GM12874 (cell line): ENCODE measurements at regions not wholly inside any gene's neighbourhood (a gene's known extent, or its start where the extent isn't known, plus 50 kb on each side); places are given as distances from the start of the nearest gene placed in this dataset.

ENCODE experiments used
- TF ChIP-seq, protein P1 (sequence below): IDR thresholded peaks from 2 replicates; pipeline ENCODE4 v1.5.1; 2011; ENCODE audit warnings: low read depth, mild to moderate bottlenecking, control low read depth, low read length, moderate library complexity; ENCODE audit not compliant: insufficient read depth

DNA sequence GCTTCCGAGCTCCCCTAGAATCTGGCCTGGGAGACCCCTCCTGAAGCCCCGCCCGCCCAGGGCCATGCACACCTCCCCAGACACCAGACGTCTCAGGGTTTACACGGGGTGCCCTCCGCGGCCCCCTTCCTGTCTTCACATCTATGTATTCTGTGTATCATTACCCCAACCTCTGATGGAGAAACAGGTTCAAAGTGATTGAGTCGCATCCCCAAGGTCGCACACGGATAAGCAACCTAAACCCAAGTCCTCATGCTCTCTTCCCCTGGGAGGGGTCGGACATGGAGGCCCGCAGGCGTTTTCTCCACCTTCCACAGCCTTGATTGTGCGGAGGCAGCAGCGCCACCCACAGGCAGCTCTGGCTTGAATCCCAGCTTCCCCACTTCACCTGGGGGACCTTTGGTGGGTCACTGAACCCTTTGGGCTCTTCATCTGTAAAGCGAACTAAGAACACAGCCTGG lies 237.3 kb downstream of the BCL11B start:
- TF ChIP-seq, protein P1, sequence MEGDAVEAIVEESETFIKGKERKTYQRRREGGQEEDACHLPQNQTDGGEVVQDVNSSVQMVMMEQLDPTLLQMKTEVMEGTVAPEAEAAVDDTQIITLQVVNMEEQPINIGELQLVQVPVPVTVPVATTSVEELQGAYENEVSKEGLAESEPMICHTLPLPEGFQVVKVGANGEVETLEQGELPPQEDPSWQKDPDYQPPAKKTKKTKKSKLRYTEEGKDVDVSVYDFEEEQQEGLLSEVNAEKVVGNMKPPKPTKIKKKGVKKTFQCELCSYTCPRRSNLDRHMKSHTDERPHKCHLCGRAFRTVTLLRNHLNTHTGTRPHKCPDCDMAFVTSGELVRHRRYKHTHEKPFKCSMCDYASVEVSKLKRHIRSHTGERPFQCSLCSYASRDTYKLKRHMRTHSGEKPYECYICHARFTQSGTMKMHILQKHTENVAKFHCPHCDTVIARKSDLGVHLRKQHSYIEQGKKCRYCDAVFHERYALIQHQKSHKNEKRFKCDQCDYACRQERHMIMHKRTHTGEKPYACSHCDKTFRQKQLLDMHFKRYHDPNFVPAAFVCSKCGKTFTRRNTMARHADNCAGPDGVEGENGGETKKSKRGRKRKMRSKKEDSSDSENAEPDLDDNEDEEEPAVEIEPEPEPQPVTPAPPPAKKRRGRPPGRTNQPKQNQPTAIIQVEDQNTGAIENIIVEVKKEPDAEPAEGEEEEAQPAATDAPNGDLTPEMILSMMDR, result no peak

- TF ChIP-seq, protein P1, result no peak
Measured at GRCh38 chr14:99035268-99035667, 236.7 kb downstream of the BCL11B start.

DNA sequence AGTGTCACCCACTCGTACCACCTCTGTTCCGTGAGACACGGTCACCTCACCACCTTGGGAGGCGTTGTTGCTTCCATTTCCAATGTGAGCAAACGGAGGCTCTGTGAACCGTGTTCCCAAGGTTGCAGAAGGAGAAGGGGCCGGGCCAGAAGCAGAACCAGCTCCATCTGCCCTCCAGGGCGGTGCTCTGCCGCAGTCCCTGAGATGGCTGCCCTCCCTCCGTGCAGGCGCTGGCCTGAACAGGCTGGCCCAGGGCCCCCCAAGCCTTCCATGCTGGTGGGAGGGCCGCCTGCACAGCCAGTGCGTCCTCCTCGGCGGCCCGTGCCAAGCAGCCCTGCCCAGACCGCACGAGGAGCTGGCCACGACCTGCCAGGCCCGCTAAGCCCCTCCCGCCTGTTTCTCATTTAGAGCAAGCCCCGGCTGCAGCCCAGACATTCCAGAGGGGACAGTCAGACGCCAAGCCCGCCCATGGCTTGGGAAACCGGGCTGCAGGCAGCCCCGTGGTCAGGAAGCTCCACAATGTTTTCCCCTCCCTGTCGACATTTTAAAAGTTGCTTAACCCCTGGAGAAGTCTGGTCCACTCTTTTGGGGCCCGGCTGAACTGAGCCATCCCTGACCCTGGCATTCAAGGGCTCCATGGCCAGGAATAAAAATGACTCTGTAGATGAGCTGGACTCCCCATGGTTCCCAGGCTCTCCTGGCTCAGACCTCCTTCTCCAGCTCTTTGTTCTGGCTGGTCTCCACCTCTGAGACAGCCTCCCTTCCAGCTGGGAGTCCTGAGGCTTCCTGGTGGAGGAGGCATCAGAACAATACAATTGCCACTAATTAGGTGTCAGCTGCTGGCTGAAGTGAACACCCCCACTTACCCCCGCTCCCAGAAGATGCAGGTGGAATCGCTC lies 236.0 kb downstream of the BCL11B start:
- TF ChIP-seq, protein P1, result no peak

DNA sequence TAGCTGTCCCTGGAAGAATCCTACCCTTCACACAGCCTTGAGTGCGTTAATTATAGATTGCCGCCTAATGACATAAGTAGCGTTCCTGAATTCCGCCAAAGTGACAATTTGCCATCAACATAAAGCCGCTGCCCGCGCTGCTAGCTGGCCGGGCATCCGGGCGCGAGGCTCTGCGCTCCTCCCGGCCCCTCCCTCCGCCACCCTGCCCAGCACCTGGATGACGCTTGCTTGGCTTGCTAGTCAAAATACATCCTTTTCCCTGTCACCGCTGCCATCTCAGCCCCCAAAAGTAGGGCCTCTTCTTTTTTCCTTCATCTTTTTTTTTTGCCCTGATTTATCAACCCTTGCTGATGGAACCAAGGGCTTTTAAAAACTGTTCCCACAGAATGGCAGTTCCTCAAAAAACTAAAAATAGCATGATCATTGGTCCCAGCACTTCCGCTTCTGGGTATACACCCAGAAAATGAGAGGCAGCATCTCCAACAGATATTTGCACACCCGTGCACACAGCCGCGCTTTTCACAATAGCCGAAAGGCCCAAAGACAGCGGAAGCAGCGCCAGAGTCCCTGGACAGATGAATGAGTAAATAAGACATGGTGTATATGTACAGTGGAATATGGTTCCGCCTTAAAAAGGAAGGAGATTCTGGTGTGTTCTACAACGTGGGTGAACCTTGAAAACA lies 235.2 kb downstream of the BCL11B start:
- TF ChIP-seq, protein P1, result no peak

DNA sequence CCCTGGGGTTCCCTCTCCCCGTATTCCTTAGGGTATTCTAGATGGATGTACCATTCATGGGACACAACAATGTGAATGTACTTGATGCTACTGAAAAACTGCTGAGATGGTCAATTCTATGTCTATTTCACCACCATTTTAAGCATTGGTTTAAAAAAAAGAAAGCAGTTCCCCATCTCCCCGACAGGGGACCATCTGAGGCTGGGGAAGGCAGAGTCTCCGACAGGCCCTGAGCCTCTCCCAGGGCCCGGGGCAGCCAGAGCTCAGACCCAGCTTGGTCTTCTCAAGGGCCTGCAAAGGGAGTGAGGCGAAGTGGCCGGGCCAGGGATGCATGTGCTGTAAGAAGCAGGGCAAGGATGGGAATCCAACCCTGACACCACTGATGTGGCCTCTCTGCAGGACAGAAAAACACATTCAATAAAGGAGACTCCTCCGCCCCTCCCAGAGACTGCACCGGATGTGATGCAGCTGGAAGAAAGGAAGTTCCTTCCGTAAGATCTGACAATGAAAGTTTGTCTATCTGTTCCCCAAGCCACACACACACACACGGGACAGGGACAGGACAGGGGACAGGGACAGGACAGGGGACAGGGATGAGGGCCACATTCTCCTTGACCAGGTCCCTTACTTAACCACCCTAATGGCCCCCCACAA lies 234.1 kb downstream of the BCL11B start:
- TF ChIP-seq, protein P1, result no peak

DNA sequence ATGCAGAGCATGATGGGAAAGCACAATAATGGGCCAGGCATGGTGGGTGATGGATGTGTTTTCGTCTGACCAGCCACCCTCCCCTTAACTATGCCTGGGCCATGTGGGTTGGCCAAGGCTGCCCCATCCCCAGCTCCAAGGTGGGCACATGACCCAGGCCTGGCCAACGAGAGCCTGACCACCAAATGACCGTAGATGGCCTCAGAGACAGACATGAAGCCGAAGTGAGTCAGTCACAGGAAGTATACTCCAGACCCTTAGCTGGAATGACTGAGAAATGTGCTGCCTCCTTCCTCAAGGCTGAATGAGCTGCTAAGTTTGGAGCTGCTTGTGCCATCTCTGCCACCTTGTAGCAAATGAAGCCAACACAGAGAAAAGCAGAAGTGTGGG lies 233.6 kb downstream of the BCL11B start:
- TF ChIP-seq, protein P1, result no peak

GRCh38 chr14:99039331-99040041 lies 232.5 kb downstream of the BCL11B start:
- TF ChIP-seq, protein P1, result no peak
